ENCODE measurements at regions not wholly inside any gene's neighbourhood (a gene's known extent, or its start where the extent isn't known, plus 50 kb on each side); places are given as distances from the start of the nearest gene placed in this dataset.
"Not testable (repeated sequence)": the region's sequence is repeated elsewhere in the genome, so short reads cannot be mapped to it uniquely, and the experiment has no call there.

DNA sequence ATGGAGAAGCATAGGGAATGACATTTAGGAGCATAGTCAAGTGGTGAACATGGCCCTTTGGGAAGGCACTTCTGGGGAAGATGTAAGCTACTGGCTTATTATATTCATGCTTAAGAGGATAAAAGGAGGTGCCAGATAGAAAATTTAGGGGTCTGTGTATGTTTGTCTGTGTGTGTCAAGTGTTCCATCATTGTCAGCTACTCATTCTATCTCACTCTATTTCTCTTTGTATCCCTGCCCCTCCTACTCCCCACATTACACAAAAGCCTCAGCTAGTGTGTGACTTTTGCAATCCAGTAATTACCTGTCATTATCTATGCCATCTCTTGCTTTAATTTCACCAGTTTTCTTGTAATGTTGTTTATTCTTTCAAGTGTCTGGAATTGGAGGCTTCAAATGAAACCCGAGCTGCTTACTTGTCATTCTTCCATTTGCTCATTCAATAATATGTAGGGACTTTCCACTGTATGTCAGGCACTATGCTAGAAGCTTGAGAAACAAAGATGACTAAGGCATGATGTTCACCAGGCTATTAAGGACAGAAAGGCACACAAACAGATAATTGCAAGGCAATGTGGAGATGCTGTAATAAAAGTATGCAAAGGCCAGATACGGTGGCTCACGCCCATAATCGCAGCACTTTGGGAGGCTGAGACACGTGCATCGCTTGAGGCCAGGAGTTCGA is 229.8 kb upstream of the TEX13C start:
- DNase-seq (ENCODE audit: low read depth in 4 of 4, low spot score in 3 of 4), result no peak

DNA sequence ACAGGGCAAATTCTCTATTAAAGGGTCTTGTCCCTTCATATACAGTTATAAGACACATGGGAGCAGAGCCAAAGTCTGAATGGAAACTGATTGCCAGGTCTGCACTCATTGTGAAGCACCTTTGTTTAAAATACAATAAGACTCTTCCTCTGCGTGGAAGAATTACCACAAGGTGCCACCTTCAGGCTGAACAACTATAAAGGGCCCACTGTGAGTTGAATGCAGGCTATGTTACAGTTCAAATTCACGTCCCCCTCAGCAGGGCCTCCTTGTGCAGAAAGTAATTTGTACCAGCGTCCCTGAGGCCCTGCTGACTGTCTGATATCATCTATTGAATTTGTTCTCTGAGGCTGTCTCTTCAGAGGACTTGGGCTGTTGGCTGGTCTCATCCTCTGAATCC is 225.8 kb upstream of the TEX13C start:
- no peak for DNase-seq (ENCODE audit: low read depth in 4 of 4, low spot score in 3 of 4)

DNA sequence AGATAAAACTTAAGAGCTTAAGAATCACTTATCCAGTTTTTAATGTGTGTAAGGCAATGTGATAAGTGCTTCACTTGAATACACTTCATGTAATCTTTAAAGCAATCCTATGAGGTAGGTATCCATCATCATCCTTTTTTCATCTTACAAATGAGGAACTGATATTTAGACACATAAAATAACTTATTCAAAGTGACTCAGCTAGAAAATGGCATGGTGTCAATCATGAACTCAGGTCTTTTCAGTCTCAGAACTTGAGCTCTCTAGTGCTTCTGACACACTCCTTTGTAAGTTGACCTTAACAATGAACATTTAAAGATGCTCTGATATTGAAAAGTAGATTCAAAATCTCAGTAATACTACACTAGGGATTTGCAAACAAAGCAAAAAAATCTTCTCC is 224.8 kb upstream of the TEX13C start:
- DNase-seq (ENCODE audit: low read depth in 4 of 4, low spot score in 3 of 4), result no peak

DNA sequence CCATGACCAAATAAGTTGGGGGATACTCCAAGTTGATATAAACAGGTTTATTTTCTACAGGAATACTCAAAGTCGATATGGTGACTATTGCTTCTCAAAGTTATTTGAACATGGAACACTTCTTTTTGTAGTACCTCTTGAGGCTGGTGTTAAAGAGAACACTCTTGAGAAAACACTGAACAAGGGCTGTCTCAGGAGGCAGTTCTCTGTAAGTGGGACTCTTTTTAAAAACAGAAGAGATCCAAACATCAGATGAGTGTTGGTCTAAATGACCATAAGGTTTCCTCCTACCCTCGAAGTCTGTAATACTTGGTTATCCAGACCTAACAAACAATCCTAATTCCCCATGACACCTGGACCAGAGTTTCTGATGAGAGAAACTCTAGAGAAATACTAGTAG is 223.2 kb upstream of the TEX13C start:
- no peak for DNase-seq (ENCODE audit: low read depth in 4 of 4, low spot score in 3 of 4)

DNA sequence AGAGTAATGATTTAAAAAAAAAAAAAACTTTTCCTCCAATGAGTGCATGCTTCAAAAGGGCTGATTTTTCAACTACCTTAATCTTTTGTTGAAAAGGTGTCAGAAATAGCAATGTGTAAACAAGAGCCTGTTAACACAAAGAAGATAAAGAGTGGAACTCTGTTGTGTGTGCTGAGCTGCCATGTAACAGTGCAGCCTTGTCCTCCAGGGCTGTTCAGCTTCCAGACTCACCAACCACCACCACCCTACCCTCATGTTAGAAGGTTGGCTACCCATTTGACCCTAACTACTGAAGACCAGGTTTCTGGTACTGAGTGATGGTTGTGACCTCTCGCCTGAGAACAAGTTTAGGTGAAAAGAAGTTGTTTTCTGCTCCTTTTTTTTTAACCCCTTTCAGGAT is 222.8 kb upstream of the TEX13C start:
- DNase-seq (ENCODE audit: low read depth in 4 of 4, low spot score in 3 of 4), result no peak

DNA sequence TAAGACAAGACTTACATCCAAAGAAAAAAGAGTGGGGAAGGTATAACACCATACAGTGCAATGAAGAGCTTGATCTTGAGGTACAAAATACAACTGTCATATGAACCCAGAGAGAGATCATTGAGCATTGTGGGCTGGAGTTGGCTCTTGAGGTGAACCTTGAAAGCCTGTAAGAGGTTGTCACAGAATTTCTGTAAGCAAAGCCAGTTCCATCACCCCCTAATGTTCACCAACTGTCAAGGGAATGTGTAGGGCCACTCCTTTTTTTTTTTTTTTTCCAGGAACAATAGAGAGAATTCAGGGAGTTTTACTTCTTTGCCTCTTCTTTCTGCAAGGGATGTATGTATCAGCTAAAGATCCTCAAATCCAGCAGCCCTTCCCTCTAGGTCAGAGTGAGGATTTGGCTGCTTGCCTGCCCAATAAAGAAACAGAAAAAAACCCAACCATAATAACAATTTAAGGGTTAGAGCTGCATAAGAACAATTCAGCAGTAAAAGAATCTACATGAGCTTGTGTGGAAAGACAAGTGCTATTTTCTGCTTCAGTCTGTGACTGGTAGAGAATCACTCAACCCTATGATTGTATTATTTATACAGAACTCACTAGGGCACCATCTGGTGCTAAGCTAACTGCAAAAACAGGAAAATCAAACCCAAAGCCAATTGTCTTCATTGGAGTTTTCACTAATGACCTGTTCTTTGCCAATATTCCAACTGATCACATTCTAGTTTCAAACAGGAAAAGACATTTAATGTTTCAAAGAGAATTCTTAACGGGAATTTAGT is 217.5 kb upstream of the TEX13C start:
- no peak for DNase-seq (ENCODE audit: low read depth in 4 of 4, low spot score in 3 of 4)

DNA sequence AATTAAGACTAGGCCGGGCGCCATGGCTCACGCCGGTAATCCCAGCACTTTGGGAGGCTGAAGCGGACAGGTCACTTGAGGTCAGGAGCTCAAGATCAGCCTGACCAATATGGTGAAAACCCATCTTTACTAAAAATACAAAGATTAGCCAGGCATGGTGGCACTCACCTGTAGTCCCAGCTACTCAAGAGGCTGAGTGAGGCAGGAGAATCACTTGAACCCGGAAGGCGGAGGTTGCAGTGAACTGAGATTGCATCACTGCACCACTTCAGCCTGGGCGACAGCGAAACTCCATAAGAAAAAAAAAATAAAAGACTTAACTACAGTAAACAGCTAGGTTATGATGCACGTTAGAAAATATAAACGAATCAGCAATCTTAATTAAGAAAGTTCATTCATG is 216.0 kb upstream of the TEX13C start:
- DNase-seq (ENCODE audit: low read depth in 4 of 4, low spot score in 3 of 4), result no peak

DNA sequence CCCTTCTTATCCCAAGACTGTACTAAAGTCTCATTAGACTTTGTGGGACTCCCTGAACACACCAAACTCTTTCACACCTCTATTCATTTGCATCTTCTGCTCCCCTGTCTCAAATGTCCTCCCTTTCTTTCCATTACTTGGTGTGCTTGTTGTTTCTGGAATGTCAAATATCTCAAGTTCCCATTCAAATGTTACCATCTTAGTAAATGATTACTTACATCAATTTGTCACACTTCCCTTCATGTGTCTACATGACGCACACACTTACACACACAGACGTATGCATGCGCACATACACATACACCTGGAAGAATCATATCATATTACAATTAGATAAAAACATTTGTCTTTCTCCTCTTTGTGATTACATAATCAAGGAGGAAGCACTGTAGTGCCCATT is 210.8 kb upstream of the TEX13C start:
- DNase-seq (ENCODE audit: low read depth in 4 of 4, low spot score in 3 of 4), result no peak

DNA sequence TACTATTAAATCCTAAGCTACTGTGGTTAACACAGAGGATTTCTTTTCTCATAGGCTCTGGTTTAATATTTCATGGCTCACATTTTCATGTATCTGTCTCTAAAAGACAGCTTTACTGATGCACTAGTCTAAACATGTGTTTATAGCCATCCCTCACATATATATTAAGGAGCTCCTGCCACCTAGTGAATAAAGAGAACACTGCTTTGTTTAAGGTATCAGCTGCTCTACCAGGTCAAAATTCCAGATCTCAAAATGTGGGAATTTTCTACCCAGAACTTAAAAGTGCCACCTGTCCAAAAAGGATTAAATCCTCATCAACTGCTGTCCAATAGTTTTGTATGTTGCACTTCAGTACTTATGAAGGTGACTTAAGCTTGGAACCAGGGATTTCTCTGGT is 188.5 kb upstream of the TEX13C start:
- no peak for DNase-seq (ENCODE audit: low read depth in 4 of 4, low spot score in 3 of 4)

DNA sequence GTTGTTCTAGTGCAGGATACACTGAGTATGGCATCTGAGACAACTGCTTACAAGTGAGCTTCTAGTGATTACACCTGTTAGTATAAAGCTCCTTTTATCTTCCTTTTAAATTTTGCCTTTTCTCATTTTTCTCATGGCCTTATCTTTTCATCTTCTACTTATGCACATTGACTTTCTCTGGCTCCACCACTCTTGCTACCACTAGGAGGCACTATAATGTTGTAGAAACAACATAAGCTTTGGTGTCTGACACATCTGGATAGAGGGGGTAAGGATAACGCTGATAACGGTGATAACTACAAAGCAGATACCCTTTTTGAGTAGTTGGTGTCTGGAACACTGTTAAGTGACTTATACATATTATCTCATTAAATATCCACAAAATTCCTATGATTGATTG is 187.4 kb upstream of the TEX13C start:
- DNase-seq (ENCODE audit: low read depth in 4 of 4, low spot score in 3 of 4), result no peak

DNA sequence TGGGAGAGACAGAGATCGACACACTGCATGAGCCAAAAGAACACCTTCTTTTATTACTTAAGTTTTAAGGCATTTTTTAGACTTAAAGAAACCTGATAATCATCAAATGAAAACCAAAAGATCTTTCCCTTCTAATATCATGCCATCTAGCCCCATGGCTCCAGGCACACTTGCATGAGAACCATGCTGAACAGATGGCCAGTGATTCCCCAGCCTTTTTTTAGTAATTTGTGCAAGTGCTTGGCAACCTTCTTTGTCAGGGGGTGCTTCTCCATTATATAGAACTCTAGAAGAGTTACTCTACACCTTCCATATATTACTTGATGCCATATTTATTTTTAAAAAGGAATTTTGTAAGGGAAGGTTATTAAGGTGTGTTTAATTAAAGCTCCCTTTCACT is 182.2 kb upstream of the TEX13C start:
- DNase-seq (ENCODE audit: low read depth in 4 of 4, low spot score in 3 of 4), result no peak

DNA sequence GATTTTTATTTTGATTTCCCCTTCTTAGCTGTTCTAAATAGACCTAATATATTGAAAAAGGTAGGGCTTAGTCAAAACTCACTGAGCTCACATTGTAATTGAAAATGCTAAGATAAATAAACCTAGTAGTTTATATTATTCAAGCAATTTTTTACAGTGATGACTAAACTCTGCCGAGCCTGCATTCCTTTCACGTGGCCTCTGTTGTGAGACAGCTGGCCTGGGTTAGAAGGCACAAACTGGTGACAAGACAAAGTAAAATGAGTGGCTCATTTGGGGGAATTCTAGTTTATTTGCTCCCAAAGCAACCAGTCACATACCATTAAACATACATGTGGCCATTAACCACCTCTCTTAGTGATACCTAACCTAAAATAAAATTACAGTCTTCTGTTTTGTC is 169.4 kb upstream of the TEX13C start:
- no peak for DNase-seq (ENCODE audit: low read depth in 4 of 4, low spot score in 3 of 4)

DNA sequence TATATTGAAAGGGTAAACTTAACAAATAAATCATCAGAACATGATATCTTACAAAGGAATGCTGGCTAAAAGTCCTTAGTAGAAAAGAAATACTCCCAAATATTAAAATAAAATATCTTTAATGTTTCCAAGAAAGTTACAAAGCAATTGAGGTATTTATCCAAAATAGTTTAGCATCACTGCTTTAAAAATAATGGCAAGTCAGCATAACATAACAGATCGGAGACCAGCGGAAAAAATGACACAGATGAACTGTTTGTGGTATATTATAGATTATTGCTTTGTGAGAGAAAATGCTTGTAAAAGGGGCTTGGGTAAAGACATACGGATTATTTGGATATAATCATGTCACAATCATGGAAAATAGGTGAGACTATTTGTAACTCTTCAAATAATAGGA is 168.5 kb upstream of the TEX13C start:
- DNase-seq (ENCODE audit: low read depth in 4 of 4, low spot score in 3 of 4), result no peak

DNA sequence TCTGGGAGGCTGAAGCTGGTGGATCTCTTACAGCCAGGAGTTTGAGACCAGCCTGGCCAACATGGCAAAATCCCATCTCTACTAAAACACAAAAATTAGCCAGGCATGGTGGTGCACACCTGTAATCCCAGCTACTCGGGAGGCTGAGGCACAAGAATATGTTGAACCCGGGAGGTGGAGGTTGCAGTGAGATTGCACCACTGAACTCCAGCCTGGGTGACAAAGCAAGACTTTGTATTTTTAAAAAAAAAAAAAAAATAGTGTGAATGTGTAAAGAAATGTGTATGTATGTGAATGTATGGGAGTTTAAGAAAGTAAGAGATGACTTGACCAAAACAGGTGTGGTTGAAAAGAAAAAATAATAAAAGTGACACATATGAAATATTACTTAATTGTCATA is 167.7 kb upstream of the TEX13C start:
- no peak for DNase-seq (ENCODE audit: low read depth in 4 of 4, low spot score in 3 of 4)

DNA sequence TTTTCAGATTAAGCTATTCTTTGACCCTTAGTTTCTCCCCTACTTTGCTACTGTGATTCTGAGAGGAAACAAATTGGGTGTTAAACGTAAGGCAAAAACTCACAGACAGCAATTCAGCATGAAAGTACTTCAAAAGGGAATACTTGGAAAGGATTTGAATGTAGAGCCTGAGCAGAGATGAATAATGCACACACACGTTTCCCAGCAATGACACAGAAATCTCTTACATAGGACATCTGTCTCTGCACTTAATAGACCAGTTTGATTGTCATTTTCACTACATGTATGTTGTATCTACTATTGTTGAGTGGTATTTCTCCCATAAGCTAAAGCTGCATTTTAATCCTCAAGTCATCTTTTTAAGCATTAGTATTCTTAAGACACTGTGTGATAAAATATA is 166.1 kb upstream of the TEX13C start:
- no peak for DNase-seq (ENCODE audit: low read depth in 4 of 4, low spot score in 3 of 4)

DNA sequence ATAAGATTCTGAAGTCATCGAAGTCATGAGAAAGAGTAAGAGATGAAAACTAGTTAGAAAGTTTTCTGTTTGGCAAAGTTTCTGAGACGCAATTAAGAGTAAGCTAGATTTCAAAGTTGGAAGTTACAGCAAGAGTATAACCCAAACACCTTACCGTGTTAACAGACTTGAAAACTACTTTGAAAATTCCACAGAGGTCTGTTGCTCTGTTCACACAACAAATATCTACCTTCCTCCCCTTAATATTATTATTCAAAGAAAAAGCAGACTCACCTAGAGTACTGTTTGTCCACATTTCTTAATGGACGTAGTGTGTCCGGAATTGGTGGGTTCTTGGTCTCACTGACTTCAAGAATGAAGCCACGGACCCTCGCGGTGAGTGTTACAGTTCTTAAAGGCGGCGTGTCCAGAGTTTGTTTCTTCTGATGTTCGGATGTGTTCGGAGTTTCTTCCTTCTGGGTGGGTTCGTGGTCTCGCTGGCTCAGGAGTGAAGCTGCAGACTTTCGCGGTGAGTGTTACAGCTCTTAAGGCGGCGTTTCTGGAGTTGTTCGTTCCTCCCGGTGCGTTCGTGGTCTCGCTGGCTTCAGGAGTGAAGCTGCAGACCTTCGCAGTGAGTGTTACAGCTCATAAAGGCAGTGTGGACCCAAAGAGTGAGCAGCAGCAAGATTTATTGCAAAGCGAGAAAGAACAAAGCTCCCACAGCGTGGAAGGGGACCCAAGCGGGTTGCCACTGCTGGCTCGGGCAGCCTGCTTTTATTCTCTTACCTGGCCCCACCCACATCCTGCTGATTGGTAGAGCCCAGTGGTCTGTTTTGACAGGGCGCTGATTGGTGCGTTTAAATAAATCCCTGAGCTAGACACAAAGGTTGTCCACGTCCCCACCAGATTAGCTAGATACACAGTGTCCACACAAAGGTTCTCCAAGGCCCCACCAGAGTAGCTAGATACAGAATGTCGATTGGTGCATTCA is 165.1 kb upstream of the TEX13C start:
- not testable (repeated sequence) for DNase-seq (ENCODE audit: low read depth in 4 of 4, low spot score in 3 of 4)

DNA sequence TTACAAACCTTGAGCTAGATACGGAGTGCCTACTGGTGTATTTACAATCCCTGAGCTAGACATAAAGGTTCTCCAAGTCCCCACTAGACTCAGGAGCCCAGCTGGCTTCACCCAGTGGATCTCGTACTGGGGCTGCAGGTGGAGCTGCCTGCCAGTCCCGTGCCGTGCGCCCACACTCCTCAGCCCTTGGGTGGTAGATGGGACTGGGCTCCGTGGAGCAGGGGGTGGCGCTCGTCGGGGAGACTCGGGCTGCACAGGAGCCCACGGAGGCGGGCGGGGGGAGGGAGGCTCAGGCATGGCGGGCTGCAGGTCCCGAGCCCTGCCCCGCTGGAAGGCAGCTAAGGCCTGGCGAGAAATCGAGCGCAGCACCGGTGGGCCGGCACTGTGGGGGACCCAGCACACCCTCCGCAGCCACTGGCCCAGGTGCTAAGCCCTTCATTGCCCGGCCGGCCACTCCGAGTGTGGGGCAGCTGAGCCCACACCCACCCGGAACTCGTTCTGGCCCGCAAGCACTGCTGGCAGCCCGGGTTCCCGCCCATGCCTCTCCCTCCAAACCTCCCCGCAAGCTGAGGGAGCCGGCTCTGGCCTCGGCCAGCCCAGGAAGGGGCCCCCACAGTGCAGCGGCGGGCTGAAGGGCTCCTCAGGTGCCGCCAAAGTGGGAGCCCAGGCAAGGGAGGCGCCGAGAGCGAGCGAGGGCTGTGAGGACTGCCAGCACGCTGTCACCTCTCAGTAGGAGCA is 164.2 kb upstream of the TEX13C start:
- DNase-seq (ENCODE audit: low read depth in 4 of 4, low spot score in 3 of 4), result not testable (repeated sequence)

DNA sequence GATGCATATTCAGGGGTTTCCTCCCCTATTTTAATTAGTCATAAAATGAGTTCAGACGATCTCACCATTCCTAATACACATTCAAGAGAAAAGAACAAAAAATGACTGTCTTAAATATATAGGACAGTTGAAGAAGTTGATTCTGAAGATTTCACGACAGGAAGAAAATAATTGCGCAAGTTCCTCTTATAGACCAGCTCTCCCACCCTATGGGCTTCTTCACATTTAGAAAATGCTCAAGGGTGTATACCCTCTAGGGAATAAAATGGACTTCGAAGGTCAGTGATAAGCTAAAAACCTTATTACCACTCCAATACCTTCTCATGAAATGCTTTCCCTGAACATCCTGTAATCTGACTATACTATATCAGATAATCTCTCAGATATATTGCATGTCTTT is 149.2 kb upstream of the TEX13C start:
- DNase-seq (ENCODE audit: low read depth in 4 of 4, low spot score in 3 of 4), result no peak

DNA sequence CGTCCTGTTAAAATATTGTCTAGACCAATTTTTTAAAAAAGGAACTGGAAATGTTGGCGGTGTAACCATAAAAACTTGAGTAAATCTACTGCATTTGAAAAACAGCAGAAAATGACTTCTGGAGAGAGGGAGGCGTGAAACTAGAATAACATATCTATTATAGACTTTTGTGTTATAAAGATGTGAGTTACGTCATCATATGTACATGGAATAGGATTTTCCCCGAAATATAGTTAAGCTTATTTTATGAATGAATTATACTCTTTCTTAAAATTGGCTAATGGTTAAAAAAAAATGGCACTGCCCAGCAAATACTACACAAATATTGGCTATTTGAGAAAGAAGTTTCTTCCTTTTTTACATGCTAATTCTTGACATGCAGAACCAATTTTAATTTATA is 147.1 kb upstream of the TEX13C start:
- no peak for DNase-seq (ENCODE audit: low read depth in 4 of 4, low spot score in 3 of 4)

DNA sequence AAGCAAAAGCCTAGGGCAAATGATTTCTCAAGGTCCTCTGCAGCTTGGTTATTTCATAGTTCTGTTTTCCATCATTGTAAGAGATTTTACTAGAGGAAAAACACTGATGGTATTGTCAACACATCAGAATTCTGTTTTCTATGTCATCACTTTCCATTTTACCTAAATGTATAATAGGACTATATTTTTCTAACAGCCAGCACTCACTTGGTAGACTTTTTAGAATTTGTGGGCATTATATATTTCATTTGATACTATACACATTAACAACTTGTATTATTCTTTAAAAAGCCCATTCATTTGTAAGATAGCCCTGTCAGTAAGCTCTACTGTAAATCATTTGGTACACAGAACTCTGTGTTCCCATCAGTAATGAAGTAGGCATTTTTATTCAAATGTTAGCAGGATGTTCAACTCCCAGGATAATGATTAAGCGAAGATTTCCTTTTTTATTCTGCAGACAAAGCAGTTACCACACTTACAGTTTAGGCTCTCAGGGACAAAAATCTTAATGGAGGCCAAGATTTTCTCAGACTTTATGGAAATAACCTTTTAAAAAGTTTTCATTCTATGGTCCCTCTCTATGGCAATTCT is 143.6 kb upstream of the TEX13C start:
- no peak for DNase-seq (ENCODE audit: low read depth in 4 of 4, low spot score in 3 of 4)
